ENCODE measurements at regions not wholly inside any gene's neighbourhood (a gene's known extent, or its start where the extent isn't known, plus 50 kb on each side); places are given as distances from the start of the nearest gene placed in this dataset.

DNA sequence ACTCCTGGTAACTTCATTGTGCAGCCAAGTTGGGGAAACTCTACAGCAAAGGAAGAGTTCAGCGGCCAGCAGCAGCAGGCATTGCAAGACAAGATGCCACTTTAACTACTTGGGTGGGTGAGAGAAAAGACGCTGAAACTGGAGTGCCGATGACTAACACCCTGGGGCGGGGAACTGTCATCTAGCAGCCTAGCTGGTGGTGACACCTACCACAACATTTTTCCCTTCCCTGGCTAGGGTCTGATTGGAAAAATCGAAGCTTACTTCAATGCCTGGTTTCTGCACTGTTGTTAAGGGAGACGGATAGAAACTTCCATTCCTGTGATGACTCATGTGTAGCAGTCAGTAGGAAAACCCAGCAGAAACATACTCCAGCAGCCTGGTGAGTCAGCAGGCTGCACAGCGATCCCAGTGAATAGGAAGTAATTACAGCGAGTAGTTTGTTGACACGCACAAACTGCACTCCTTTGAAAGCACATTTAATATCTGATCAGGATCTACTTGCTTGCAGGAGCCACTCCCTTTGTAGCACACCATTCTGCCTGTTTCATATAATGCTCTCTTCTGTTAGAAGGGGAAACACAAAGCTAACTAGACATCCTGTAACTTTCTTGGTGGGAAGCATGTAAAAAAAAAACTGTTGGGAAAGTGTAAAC, 62.1 kb upstream of the MAPRE2 start:
- peak; percentile 56 to 86 for DNase-seq

DNA sequence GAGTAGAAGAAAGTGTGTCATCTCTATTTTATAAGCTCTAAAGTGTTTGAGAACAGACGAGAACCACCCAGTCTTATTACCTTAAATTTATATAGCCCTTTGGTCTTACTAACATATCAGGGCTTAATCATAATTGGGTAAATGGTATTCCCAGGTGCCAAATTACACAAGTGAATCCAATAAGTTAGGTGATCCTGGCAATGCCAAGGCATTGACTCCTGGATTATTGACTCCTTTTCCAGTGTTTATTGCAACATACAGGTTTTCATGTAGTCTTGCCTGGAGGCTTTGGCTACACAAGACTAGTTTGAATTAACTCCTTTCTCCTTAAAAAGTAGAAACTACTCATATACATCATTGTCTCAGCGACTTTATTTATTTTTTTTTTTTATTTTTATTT, 59.7 kb upstream of the MAPRE2 start:
- DNase-seq = no peak

DNA sequence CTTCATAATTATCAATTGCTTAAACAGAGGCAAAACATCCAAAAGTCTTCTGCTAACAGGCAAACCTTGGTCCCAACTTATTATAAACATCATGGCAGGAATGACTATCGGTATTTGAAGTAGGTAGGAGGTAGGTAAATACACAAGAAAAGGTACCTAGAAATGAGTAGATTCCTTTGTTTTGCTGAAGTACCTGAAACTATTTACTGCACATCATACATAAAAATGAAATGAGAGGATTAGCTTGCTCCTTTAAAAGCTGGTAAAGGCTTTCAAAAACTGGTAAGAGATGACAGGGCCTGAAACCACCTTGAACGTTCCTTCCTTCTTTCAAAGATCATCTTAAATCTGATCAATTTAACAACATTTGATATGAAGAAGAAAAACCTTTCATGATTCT, 55.2 kb upstream of the MAPRE2 start:
- no peak for DNase-seq

- DNase-seq = no peak
These were observed 50.6 kb upstream of the MAPRE2 start for GRCh38 chr18:34990597-34990996.

DNA sequence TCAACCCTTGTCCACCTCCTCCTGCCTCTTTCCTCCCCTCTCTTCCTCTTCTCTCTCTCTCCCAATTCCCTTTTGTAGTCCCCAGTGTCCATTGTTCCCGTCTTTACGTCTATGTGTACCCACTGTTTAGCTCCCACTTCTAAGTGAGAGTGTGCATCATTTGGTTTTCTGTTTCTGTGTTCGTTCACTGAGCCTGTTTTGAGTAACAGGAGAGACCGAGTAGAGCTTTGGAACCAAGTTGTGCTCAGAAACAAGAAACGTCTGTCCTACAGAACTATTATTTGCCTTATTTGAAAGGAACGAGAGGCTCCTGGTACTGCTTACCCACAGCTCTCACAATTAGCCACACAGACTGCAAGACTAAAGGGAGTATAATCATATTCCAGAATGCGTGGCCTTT, 50.1 kb upstream of the MAPRE2 start:
- no peak for DNase-seq
